Peyer's patch (tissue), 4 donors: ENCODE measurements at regions not wholly inside any gene's neighbourhood (a gene's known extent, or its start where the extent isn't known, plus 50 kb on each side); places are given as distances from the start of the nearest gene placed in this dataset.

Experiments used
- DNase-seq, 3 donors: peaks; one replicate each; pipeline ENCODE4 v3.0.0-alpha.2; 2017 to 2019
- H3K27ac ChIP-seq, 4 donors: fragments of 200-600 bp; sonication (generic); one replicate each; pipeline ENCODE4 v1.5.1; 2016 to 2019
- H3K27me3 ChIP-seq, 2 donors: fragments of 200-600 bp; sonication (generic); one replicate each; pipeline ENCODE4 v1.5.1; 2019
- H3K36me3 ChIP-seq, 3 donors: fragments of 200-600 bp; sonication (generic); one replicate each; pipeline ENCODE4 v1.5.1; 2016 to 2019
- H3K4me1 ChIP-seq, 4 donors: fragments of 200-600 bp; sonication (generic); one replicate each; pipeline ENCODE4 v1.5.1; 2016 to 2019
- H3K4me3 ChIP-seq, 4 donors: fragments of 200-600 bp; sonication (generic); 1 replicate in 3 of 4; 2 replicates in 1 of 4; pipeline ENCODE4 v1.5.1; 2016 to 2019; ENCODE audit warnings: mild to moderate bottlenecking in 1 of 4
- H3K9me3 ChIP-seq, 4 donors: fragments of 200-600 bp; sonication (generic); one replicate each; pipeline ENCODE4 v1.5.1; 2016 to 2019; ENCODE audit warnings: mild to moderate bottlenecking in 1 of 4
- POLR2A ChIP-seq, 2 donors: fragments of 450-650 bp; IDR thresholded peaks; one replicate each; pipeline ENCODE4 v1.5.1; 2017; ENCODE audit warnings: antibody characterized with exemption in 2 of 2, mild to moderate bottlenecking in 2 of 2, moderate library complexity in 2 of 2
- TF ChIP-seq, protein P1 (sequence below), 6 experiments: fragments of 450-650 bp in 4 of 6; fragments of 200-600 bp in 2 of 6; sonication (generic) in 1 of 6; IDR thresholded peaks; one replicate each; pipeline ENCODE4 v1.5.1; 2017 to 2019; ENCODE audit warnings: antibody characterized with exemption in 6 of 6, mild to moderate bottlenecking in 3 of 6, moderate library complexity in 1 of 6

DNA sequence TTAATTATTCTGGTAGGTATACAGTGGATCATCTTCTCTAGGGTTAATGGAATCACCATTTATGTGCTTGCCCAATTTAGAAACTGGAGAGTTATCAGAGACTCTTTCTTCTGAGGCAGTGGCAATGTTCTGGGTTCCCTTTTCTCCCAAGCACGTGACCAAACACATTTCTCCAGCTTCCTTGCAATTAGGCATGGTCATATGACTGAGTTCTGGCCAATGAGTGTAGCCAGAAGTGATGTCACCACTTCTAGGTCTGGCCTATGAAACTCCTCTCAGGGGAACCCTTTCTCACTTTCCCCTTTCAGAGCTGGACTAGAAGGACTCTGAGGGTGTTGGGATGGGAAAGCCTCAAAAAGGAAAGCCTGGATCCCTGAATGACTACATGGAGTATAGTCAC is 172.0 kb downstream of the NSG2 start:
- peaks cover 0 to 6% (median 0%) of the 10 kb centered on the region in 4 donors for H3K9me3 ChIP-seq
- H3K36me3 ChIP-seq: no peaks in the 10 kb centered on the region
- no peaks in the 10 kb centered on the region for H3K27me3 ChIP-seq
- no peaks in the 10 kb centered on the region for H3K4me1 ChIP-seq
- no peak overlapping the region for H3K27ac ChIP-seq
- H3K4me3 ChIP-seq: no peak overlapping the region
- TF ChIP-seq POLR2A (IDR thresholded peaks at IDR 0.05): no peak
- TF ChIP-seq, protein P1, sequence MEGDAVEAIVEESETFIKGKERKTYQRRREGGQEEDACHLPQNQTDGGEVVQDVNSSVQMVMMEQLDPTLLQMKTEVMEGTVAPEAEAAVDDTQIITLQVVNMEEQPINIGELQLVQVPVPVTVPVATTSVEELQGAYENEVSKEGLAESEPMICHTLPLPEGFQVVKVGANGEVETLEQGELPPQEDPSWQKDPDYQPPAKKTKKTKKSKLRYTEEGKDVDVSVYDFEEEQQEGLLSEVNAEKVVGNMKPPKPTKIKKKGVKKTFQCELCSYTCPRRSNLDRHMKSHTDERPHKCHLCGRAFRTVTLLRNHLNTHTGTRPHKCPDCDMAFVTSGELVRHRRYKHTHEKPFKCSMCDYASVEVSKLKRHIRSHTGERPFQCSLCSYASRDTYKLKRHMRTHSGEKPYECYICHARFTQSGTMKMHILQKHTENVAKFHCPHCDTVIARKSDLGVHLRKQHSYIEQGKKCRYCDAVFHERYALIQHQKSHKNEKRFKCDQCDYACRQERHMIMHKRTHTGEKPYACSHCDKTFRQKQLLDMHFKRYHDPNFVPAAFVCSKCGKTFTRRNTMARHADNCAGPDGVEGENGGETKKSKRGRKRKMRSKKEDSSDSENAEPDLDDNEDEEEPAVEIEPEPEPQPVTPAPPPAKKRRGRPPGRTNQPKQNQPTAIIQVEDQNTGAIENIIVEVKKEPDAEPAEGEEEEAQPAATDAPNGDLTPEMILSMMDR (IDR thresholded peaks at IDR 0.05): no peak
- DNase-seq: no peak

DNA sequence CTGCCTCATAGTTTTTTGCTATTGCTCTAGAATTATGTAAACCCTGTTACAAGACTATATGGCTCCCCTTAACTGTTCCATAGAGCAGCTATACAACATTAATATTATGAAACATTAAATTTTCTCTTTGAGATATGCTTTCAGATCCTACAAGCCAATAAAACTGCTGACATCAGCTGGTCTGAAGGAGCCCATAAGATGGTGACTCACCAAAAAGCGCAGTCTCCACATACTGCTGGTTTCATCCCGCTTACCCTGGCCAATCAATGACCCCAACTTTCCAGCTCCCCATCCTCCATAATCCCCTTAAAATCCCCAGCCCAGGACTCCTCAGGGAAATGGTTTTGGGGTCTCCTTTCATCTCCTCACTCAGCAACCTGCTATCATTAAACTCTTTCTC is 172.7 kb downstream of the NSG2 start:
- no peaks in the 10 kb centered on the region for H3K36me3 ChIP-seq
- H3K4me1 ChIP-seq: no peaks in the 10 kb centered on the region
- TF ChIP-seq POLR2A (IDR thresholded peaks at IDR 0.05): no peak
- TF ChIP-seq, protein P1 (IDR thresholded peaks at IDR 0.05): no peak
- no peaks in the 10 kb centered on the region for H3K27me3 ChIP-seq
- peaks cover 0 to 6% (median 0%) of the 10 kb centered on the region in 4 donors for H3K9me3 ChIP-seq
- H3K4me3 ChIP-seq: no peak overlapping the region
- no peak overlapping the region for H3K27ac ChIP-seq
- DNase-seq: no peak

DNA sequence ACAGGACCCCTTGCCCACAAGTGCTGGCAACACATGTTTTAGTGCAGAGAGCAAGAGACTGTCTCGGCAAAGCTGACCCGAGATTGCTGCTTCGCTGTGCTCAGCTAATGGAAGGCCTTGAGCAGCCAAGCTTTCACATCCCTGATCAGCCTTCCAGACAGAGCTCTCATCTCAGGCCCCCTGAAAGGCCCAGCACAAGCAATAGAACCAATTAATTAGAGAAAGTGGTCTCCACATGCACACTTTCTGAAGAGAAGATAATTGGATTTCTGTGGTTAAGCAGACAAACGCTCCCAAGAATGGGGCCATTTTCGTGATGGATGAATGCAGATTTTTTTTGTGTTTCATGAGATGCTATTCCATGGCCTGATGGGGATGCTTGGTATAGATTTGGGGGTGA is 174.9 kb downstream of the NSG2 start:
- no peak for DNase-seq
- no peaks in the 10 kb centered on the region for H3K36me3 ChIP-seq
- H3K27ac ChIP-seq: no peak overlapping the region
- no peak overlapping the region for H3K4me3 ChIP-seq
- no peaks in the 10 kb centered on the region for H3K27me3 ChIP-seq
- no peaks in the 10 kb centered on the region for H3K4me1 ChIP-seq
- peaks cover 0 to 6% (median 0%) of the 10 kb centered on the region in 4 donors for H3K9me3 ChIP-seq
- TF ChIP-seq POLR2A (IDR thresholded peaks at IDR 0.05): no peak
- TF ChIP-seq, protein P1 (IDR thresholded peaks at IDR 0.05): no peak

DNA sequence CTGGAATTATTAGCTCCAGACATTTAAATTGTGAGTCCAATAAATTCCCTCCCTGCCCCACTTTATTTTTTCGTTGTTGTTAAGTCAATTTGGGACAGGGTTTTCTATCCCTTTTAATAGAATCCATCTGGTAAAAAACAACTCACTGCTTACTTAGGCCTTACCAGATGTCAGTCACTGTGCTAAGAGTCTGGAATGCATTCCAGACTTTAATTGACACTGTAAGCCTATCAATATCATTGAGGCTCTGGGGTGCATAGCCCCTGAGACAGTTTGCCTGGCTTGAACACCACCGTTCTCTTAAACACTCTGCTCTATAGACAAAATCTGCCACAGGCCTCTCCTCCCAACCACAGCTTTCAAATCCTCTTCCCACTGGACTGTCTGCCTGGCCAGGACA is 175.9 kb downstream of the NSG2 start:
- TF ChIP-seq, protein P1 (IDR thresholded peaks at IDR 0.05): no peak
- TF ChIP-seq POLR2A (IDR thresholded peaks at IDR 0.05): no peak
- Histone ChIP-seq H3K4me3 (no peak overlapping the region), H3K27me3 (no peaks in the 10 kb centered on the region), H3K4me1 (no peaks in the 10 kb centered on the region), H3K36me3 (no peaks in the 10 kb centered on the region), H3K27ac (no peak overlapping the region), H3K9me3 (peaks cover 0 to 6% (median 0%) of the 10 kb centered on the region in 4 donors)
- no peak for DNase-seq

DNA sequence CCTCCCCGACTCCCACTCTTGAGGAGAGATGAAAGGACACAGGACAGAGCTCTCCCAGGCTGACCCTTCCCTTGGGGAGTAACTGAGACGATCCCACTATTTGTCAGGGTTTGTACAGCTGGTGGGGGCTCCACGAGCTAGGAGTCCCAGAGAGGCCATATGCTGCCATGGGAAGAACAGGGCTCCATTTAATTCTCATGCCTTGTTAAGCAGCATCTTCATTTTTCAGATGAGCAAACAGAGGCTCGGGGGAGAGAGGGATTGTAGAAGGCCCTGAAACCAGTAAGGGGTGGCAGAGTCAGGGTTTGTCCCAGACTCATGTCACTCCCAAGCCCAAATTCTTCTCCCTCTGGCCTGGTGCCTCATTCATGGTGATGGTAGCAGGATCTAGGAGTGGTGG is 176.4 kb downstream of the NSG2 start:
- H3K36me3 ChIP-seq: no peaks in the 10 kb centered on the region
- H3K4me1 ChIP-seq: no peaks in the 10 kb centered on the region
- H3K9me3 ChIP-seq: peaks cover 0 to 6% (median 0%) of the 10 kb centered on the region in 4 donors
- H3K4me3 ChIP-seq: no peak overlapping the region
- H3K27ac ChIP-seq: no peak overlapping the region
- no peak for TF ChIP-seq POLR2A (IDR thresholded peaks at IDR 0.05)
- TF ChIP-seq, protein P1 (IDR thresholded peaks at IDR 0.05): no peak
- no peak for DNase-seq
- no peaks in the 10 kb centered on the region for H3K27me3 ChIP-seq

DNA sequence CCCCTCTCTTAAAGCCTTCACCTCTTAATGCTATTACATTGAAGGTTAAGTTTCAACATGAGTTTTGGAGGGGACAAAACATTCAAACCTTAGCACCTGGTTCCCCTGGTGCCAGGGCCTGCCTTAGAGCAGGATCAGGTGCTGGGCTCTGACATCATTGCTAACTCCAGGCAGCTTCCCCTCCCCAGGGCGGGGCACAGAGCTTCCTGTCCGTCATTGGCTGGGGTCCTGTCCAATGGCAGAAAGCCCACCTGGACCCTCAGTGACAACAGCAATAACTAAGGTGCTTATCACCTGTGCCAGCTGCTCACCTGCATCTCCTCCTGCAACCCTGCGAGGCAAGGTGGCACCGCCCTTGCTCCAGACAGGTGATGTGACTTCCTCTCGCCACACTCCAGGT is 177.4 kb downstream of the NSG2 start:
- Histone ChIP-seq H3K4me3 (no peak overlapping the region), H3K27ac (no peak overlapping the region), H3K4me1 (no peaks in the 10 kb centered on the region), H3K36me3 (no peaks in the 10 kb centered on the region), H3K9me3 (peaks cover 0 to 1% (median 0%) of the 10 kb centered on the region in 4 donors), H3K27me3 (no peaks in the 10 kb centered on the region)
- TF ChIP-seq, protein P1 (IDR thresholded peaks at IDR 0.05): no peak
- TF ChIP-seq POLR2A (IDR thresholded peaks at IDR 0.05): no peak
- no peak for DNase-seq
